SK-N-SH (cell line): ENCODE measurements at regions not wholly inside any gene's neighbourhood (a gene's known extent, or its start where the extent isn't known, plus 50 kb on each side); places are given as distances from the start of the nearest gene placed in this dataset.

Experiments used
- CTCF ChIA-PET: fragments of 300-600, 350-600 bp; formaldehyde crosslinking; extraction: SDS; loops from one replicate; lab custom pipeline; 2021; lab: Yijun Ruan, JAX
- POLR2A ChIA-PET: fragments of 350-600 bp; sonication (Branson Sonifier 250); formaldehyde crosslinking; extraction: SDS; loops from one replicate; lab custom pipeline; 2020; ENCODE audit warnings: antibody characterized with exemption, inconsistent platforms; lab: Yijun Ruan, JAX
- DNase-seq: peaks from one replicate; pipeline ENCODE4 v3.0.0; 2012
- H2AFZ ChIP-seq: fragments of 200-600 bp; sonication (generic); 2 replicates; pipeline ENCODE4 v1.8.1; 2016; ENCODE audit warnings: antibody characterized with exemption, mild to moderate bottlenecking, low read depth
- H3F3A ChIP-seq: fragments of 200-600 bp; sonication (generic); replicated peaks from 2 replicates; pipeline ENCODE3; 2016; ENCODE audit warnings: antibody characterized with exemption, mild to moderate bottlenecking; ENCODE audit not compliant: insufficient read depth
- H3K27ac ChIP-seq, 2 experiments: fragments of 200-500 bp in 1 of 2; fragments of 200-600 bp in 1 of 2; sonication (Bioruptor generic) in 1 of 2; sonication (generic), shearing (Covaris generic) in 1 of 2; 2 replicates each; pipeline versions ENCODE4 v1.5.1 to v1.6.1; 2014 to 2016; ENCODE audit warnings: low read depth in 2 of 2, inconsistent platforms in 1 of 2, low read length in 1 of 2, mild to moderate bottlenecking in 1 of 2, mixed read lengths in 1 of 2
- H3K27me3 ChIP-seq: fragments of 200-600 bp; sonication (generic), shearing (Covaris generic); 2 replicates; pipeline ENCODE4 v1.6.1; 2016; ENCODE audit warnings: mixed run types; ENCODE audit not compliant: insufficient read depth
- H3K36me3 ChIP-seq, 2 experiments: fragments of 200-500 bp in 1 of 2; fragments of 200-600 bp in 1 of 2; sonication (Bioruptor generic) in 1 of 2; sonication (generic) in 1 of 2; replicated peaks in 1 of 2; 2 replicates each; pipeline versions ENCODE3 to v1.5.1; 2014 to 2016; ENCODE audit warnings: low read length in 1 of 2, mild to moderate bottlenecking in 1 of 2; ENCODE audit not compliant: insufficient read depth in 2 of 2, control insufficient read depth in 1 of 2
- H3K4me1 ChIP-seq, 2 experiments: fragments of 200-500 bp in 1 of 2; fragments of 200-600 bp in 1 of 2; sonication (Bioruptor generic) in 1 of 2; sonication (generic), shearing (Covaris generic) in 1 of 2; 2 replicates each; pipeline versions ENCODE4 v1.5.1 to v1.6.1; 2014 to 2016; ENCODE audit warnings: low read depth in 1 of 2, low read length in 1 of 2, mixed run types in 1 of 2; ENCODE audit not compliant: insufficient read depth in 2 of 2, control insufficient read depth in 1 of 2
- H3K4me2 ChIP-seq: fragments of 200-600 bp; sonication (generic), shearing (Covaris generic); 2 replicates; pipeline ENCODE4 v1.6.1; 2017; ENCODE audit warnings: mixed run types
- H3K4me3 ChIP-seq, 2 experiments: fragments of 200-500 bp in 1 of 2; fragments of 200-600 bp in 1 of 2; sonication (Bioruptor generic) in 1 of 2; sonication (generic), shearing (Covaris generic) in 1 of 2; 2 replicates each; pipeline versions ENCODE4 v1.5.1 to v1.8.1; 2014 to 2016; ENCODE audit warnings: low read depth in 2 of 2, inconsistent platforms in 1 of 2, low read length in 1 of 2, mild to moderate bottlenecking in 1 of 2, mixed read lengths in 1 of 2, moderate library complexity in 1 of 2
- H3K79me2 ChIP-seq: fragments of 200-600 bp; sonication (generic); 2 replicates; pipeline ENCODE4 v1.8.1; 2017; ENCODE audit warnings: mild to moderate bottlenecking; ENCODE audit not compliant: insufficient read depth
- H3K9ac ChIP-seq: fragments of 200-600 bp; sonication (generic); 2 replicates; pipeline ENCODE4 v1.6.1; 2017; ENCODE audit warnings: mixed run types
- H3K9me2 ChIP-seq: fragments of 200-600 bp; sonication (generic); 2 replicates; pipeline ENCODE4 v1.6.1; 2017; ENCODE audit warnings: mixed run types
- H3K9me3 ChIP-seq: fragments of 200-600 bp; sonication (generic); 2 replicates; pipeline ENCODE4 v1.6.1; 2017; ENCODE audit warnings: mixed run types, mild to moderate bottlenecking, moderate library complexity
- H4K20me1 ChIP-seq: fragments of 200-600 bp; sonication (generic); 2 replicates; pipeline ENCODE4 v1.6.1; 2017; ENCODE audit warnings: mild to moderate bottlenecking, mixed run types; ENCODE audit not compliant: insufficient read depth
- EP300 ChIP-seq, 2 experiments: IDR thresholded peaks; 2 replicates each; pipeline versions ENCODE4 v1.4.0 to v1.6.1; 2012; ENCODE audit warnings: borderline replicate concordance in 1 of 2, low read depth in 1 of 2, low read length in 1 of 2
- FOXJ3 ChIP-seq: sonication (generic); formaldehyde crosslinking; IDR thresholded peaks from 2 replicates; pipeline ENCODE4 v1.5.1; 2020; ENCODE audit warnings: mild to moderate bottlenecking, missing genetic modification reagents
- FOXM1 ChIP-seq: IDR thresholded peaks from 2 replicates; pipeline ENCODE4 v1.4.0; 2012; ENCODE audit warnings: low read depth, mild to moderate bottlenecking
- JUND ChIP-seq: IDR thresholded peaks from 2 replicates; pipeline ENCODE4 v1.4.0; 2012
- MAX ChIP-seq: IDR thresholded peaks from 2 replicates; pipeline ENCODE4 v1.4.0; 2012; ENCODE audit warnings: low read depth
- NFIC ChIP-seq: IDR thresholded peaks from 2 replicates; pipeline ENCODE4 v1.4.0; 2012; ENCODE audit warnings: borderline replicate concordance
- POLR2AphosphoS5 ChIP-seq: IDR thresholded peaks from 2 replicates; pipeline ENCODE4 v1.6.1; 2012; ENCODE audit warnings: low read depth, low read length
- RAD21 ChIP-seq: IDR thresholded peaks from 2 replicates; pipeline ENCODE4 v1.6.1; 2012; ENCODE audit warnings: mild to moderate bottlenecking, low read length
- RCOR1 ChIP-seq: fragments of 150-350 bp; IDR thresholded peaks from 2 replicates; pipeline ENCODE4 v1.6.1; 2017; ENCODE audit warnings: antibody characterized with exemption, low read length
- REST ChIP-seq: IDR thresholded peaks from 2 replicates; pipeline ENCODE4 v1.6.1; 2012; ENCODE audit warnings: mild to moderate bottlenecking, low read depth, low read length, moderate library complexity
- RFX5 ChIP-seq: IDR thresholded peaks from 2 replicates; pipeline ENCODE4 v1.6.1; 2012; ENCODE audit warnings: mild to moderate bottlenecking, improper control_type of control experiment, low read length
- RXRA ChIP-seq: IDR thresholded peaks from 2 replicates; pipeline ENCODE4 v1.4.0; 2012; ENCODE audit warnings: low read depth, mild to moderate bottlenecking, borderline replicate concordance
- TCF12 ChIP-seq: IDR thresholded peaks from 2 replicates; pipeline ENCODE4 v1.4.0; 2012
- TEAD4 ChIP-seq: IDR thresholded peaks from 2 replicates; pipeline ENCODE4 v1.4.0; 2012; ENCODE audit warnings: mild to moderate bottlenecking, borderline replicate concordance; ENCODE audit not compliant: insufficient read depth
- ZBTB33 ChIP-seq: IDR thresholded peaks from 2 replicates; pipeline ENCODE4 v1.4.0; 2012; ENCODE audit warnings: low read depth, borderline replicate concordance
- WGBS: methylation state at CpG from one replicate; pipeline ENCODE4 v1.1.6; 2017; ENCODE audit warnings: low lambda C conversion rate; 5-methylcytosine and 5-hydroxymethylcytosine counted together
- TF ChIP-seq, protein P1 (sequence below): IDR thresholded peaks from 2 replicates; pipeline ENCODE4; 2012

GRCh38 chrX:43333543-43333942, 322.6 kb upstream of the MAOA start:
- H3K4me1 ChIP-seq = no peaks in the 10 kb centered on the region
- POLR2A ChIA-PET = no interaction called here
- no peaks in the 10 kb centered on the region for H3K79me2 ChIP-seq
- DNase-seq = no peak
- no peak overlapping the region for H3K4me2 ChIP-seq
- no peaks in the 10 kb centered on the region for H3K27me3 ChIP-seq
- H3K36me3 ChIP-seq = no peaks in the 10 kb centered on the region
- H3F3A ChIP-seq = no peaks in the 10 kb centered on the region
- H2AFZ ChIP-seq = no peak overlapping the region
- TF ChIP-seq, protein P1, sequence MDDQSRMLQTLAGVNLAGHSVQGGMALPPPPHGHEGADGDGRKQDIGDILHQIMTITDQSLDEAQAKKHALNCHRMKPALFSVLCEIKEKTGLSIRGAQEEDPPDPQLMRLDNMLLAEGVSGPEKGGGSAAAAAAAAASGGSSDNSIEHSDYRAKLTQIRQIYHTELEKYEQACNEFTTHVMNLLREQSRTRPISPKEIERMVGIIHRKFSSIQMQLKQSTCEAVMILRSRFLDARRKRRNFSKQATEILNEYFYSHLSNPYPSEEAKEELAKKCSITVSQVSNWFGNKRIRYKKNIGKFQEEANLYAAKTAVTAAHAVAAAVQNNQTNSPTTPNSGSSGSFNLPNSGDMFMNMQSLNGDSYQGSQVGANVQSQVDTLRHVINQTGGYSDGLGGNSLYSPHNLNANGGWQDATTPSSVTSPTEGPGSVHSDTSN = no peak
- TF ChIP-seq RCOR1 (no peak), RXRA (no peak), NFIC (no peak), EP300 (IDR thresholded peaks at IDR 0.05; ENCODE audit: borderline replicate concordance in 1 of 2, low read depth in 1 of 2, low read length in 1 of 2) (no peak), RFX5 (no peak)
- H3K4me3 ChIP-seq = no peak overlapping the region
- CTCF ChIA-PET = no interaction called here
- H3K9me3 ChIP-seq = no peaks in the 10 kb centered on the region
- H4K20me1 ChIP-seq = no peaks in the 10 kb centered on the region
- no peaks in the 10 kb centered on the region for H3K9me2 ChIP-seq
- H3K9ac ChIP-seq = no peak overlapping the region
- no peak overlapping the region for H3K27ac ChIP-seq
- 0% methylated on average over 1 of the region's 1 CpG for WGBS

GRCh38 chrX:43345166-43345565, 310.9 kb upstream of the MAOA start:
- no peak overlapping the region for H3K27ac ChIP-seq
- H3K9me3 ChIP-seq = no peaks in the 10 kb centered on the region
- H3F3A ChIP-seq = no peaks in the 10 kb centered on the region
- no peaks in the 10 kb centered on the region for H3K79me2 ChIP-seq
- CTCF ChIA-PET = no interaction called here
- TF ChIP-seq FOXJ3 (CRISPR knock-in tag) (no peak), FOXM1 (no peak), RAD21 (no peak), ZBTB33 (no peak), JUND (no peak), TCF12 (no peak), TEAD4 (no peak), REST (no peak), POLR2AphosphoS5 (no peak), MAX (no peak)
- no peak overlapping the region for H3K4me2 ChIP-seq
- H4K20me1 ChIP-seq = no peaks in the 10 kb centered on the region
- H3K4me3 ChIP-seq = no peak overlapping the region
- POLR2A ChIA-PET = no interaction called here
- no peak overlapping the region for H3K9ac ChIP-seq
- H3K27me3 ChIP-seq = no peaks in the 10 kb centered on the region
- DNase-seq = no peak
- H3K9me2 ChIP-seq = no peaks in the 10 kb centered on the region
- no peaks in the 10 kb centered on the region for H3K36me3 ChIP-seq
- H3K4me1 ChIP-seq = no peaks in the 10 kb centered on the region
- WGBS = 3% methylated on average over 2 of the region's 2 CpGs
- no peak overlapping the region for H2AFZ ChIP-seq
